A549 (cell line): ENCODE measurements at regions not wholly inside any gene's neighbourhood (a gene's known extent, or its start where the extent isn't known, plus 50 kb on each side); places are given as distances from the start of the nearest gene placed in this dataset.

Experiments used
- CEBPB ChIP-seq, 2 experiments: fragments of >200 bp in 1 of 2; sonication (Bioruptor Twin) in 1 of 2; formaldehyde crosslinking in 1 of 2; IDR thresholded peaks; 2 replicates each; pipeline ENCODE4 v1.6.1; 2012 to 2016
- RAD21 ChIP-seq, 2 experiments: fragments of >200 bp in 1 of 2; sonication (Bioruptor Twin) in 1 of 2; formaldehyde crosslinking in 1 of 2; IDR thresholded peaks in 1 of 2; conservative IDR thresholded peaks in 1 of 2; 2 replicates in 1 of 2; 3 replicates in 1 of 2; pipeline ENCODE4 v1.6.1; 2012 to 2018; ENCODE audit warnings: inconsistent platforms in 1 of 2
- TP53 ChIP-seq: fragments of 250-450 bp; sonication (Bioruptor Pico); IDR thresholded peaks from 2 replicates; pipeline ENCODE4 v1.5.0; 2021; ENCODE audit warnings: mild to moderate bottlenecking, moderate library complexity
- TF ChIP-seq, protein P1 (sequence below): fragments of >200 bp; sonication (Bioruptor Twin); formaldehyde crosslinking; IDR thresholded peaks from 3 replicates; pipeline ENCODE4 v1.5.1; 2016
- TF ChIP-seq, protein P2 (sequence below): fragments of 250-450 bp; sonication (Bioruptor Pico); IDR thresholded peaks from 2 replicates; pipeline ENCODE4 v1.5.0; 2021; ENCODE audit warnings: mild to moderate bottlenecking, moderate library complexity, borderline replicate concordance

DNA sequence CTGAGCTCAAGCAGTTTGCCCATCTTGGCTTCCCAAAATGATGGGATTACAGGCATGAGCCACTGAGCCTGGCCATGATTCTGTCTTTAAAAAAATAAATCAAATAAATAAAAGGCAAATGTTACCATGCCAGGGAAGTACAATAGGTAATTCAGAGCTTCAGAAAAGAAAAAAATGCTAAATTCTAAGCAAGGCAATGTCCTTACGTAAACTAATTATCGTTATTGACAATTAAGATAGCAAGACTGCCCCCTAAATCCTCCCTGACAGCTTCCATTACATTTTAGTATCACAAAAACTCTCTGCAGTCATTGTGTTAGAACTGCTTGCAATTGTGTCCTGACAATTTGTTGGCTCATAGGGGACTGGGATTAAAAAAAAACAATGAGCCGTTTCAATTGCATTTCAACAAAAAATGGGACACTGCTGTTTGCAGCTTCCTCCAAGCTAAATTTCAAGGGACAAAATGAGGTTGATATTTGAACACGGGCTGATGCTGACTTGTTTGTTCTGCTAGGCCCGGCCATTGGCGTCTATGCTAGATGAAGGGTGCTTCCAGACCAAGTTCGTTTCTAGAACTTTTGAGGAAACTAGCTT is 88.9 kb downstream of the MOGAT1 start:
- TF ChIP-seq RAD21 (conservative IDR thresholded peaks at IDR 0.05 in 1 of 2, IDR thresholded peaks at IDR 0.05 in 1 of 2) = no peak
- TF ChIP-seq TP53 (CRISPR knock-in tag) = no peak
- TF ChIP-seq, protein P1, sequence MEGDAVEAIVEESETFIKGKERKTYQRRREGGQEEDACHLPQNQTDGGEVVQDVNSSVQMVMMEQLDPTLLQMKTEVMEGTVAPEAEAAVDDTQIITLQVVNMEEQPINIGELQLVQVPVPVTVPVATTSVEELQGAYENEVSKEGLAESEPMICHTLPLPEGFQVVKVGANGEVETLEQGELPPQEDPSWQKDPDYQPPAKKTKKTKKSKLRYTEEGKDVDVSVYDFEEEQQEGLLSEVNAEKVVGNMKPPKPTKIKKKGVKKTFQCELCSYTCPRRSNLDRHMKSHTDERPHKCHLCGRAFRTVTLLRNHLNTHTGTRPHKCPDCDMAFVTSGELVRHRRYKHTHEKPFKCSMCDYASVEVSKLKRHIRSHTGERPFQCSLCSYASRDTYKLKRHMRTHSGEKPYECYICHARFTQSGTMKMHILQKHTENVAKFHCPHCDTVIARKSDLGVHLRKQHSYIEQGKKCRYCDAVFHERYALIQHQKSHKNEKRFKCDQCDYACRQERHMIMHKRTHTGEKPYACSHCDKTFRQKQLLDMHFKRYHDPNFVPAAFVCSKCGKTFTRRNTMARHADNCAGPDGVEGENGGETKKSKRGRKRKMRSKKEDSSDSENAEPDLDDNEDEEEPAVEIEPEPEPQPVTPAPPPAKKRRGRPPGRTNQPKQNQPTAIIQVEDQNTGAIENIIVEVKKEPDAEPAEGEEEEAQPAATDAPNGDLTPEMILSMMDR = no peak
- no peak for TF ChIP-seq CEBPB (IDR thresholded peaks at IDR 0.05)
- TF ChIP-seq, protein P2, sequence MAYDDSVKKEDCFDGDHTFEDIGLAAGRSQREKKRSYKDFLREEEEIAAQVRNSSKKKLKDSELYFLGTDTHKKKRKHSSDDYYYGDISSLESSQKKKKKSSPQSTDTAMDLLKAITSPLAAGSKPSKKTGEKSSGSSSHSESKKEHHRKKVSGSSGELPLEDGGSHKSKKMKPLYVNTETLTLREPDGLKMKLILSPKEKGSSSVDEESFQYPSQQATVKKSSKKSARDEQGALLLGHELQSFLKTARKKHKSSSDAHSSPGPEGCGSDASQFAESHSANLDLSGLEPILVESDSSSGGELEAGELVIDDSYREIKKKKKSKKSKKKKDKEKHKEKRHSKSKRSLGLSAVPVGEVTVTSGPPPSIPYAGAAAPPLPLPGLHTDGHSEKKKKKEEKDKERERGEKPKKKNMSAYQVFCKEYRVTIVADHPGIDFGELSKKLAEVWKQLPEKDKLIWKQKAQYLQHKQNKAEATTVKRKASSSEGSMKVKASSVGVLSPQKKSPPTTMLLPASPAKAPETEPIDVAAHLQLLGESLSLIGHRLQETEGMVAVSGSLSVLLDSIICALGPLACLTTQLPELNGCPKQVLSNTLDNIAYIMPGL = no peak
